Activated naive CD4-positive, alpha-beta T cell treated with anti-CD3 and anti-CD28 coated beads for 36 hours (primary cell): ENCODE measurements at regions not wholly inside any gene's neighbourhood (a gene's known extent, or its start where the extent isn't known, plus 50 kb on each side); places are given as distances from the start of the nearest gene placed in this dataset.

ENCODE experiments used
- CTCF ChIA-PET: fragments of 350-600 bp; sonication (Branson Sonifier 250); formaldehyde crosslinking; loops from one replicate; lab custom pipeline; 2021; ENCODE audit warnings: antibody characterized with exemption; lab: Charles Lee
- DNase-seq: peaks from one replicate; pipeline ENCODE4 v3.0.0-alpha.2; 2020
- H3K27ac Mint-ChIP-seq: one replicate; pipeline ENCODE4 v1.8.0; 2021; ENCODE audit warnings: mild to moderate bottlenecking, mixed read lengths
- H3K27me3 Mint-ChIP-seq: one replicate; pipeline ENCODE4 v1.8.0; 2021; ENCODE audit warnings: low read depth, mixed read lengths
- H3K36me3 Mint-ChIP-seq: one replicate; pipeline ENCODE4 v1.8.0; 2021; ENCODE audit warnings: low read depth, mixed read lengths
- H3K4me1 Mint-ChIP-seq: one replicate; pipeline ENCODE4 v1.8.0; 2021; ENCODE audit warnings: low read depth, mixed read lengths
- H3K4me3 Mint-ChIP-seq: one replicate; pipeline ENCODE4 v1.8.0; 2021; ENCODE audit warnings: mild to moderate bottlenecking, moderate library complexity, mixed read lengths
- H3K9me3 Mint-ChIP-seq: one replicate; pipeline ENCODE4 v1.8.0; 2021; ENCODE audit warnings: mixed read lengths
- intact Hi-C: fragments of 100-400 bp; cut with micrococcal nuclease; formaldehyde crosslinking; loops from one replicate; pipeline ENCODE4 v1.15.1; 2023

DNA sequence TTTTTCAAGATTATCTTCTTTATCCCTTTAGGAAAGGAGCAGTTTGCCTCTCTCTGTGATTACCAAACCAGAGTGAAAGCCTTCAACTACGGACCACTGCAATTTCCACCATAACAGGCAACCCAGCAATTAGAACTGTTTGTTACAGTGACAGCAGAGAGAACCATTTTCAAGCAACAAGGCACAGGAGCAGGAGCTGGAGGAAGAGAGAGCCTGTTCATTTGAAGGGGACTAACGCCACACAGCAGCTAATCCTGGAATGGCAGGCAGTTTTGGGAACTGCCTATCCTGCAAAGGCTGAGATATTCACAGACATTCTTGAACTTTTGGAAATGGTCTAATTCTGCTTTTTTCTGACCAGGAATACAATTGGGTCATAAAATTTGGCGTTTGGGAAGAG lies 1541.9 kb upstream of the PIK3C3 start:
- Mint-ChIP-seq H3K4me1 (no peaks in the 10 kb centered on the region), H3K4me3 (no peak overlapping the region), H3K27ac (no peak overlapping the region), H3K27me3 (no peaks in the 10 kb centered on the region), H3K36me3 (no peaks in the 10 kb centered on the region), H3K9me3 (peaks cover 16% of the 10 kb centered on the region)
- no peak for DNase-seq
- CTCF ChIA-PET, result no interaction called here
- intact Hi-C loops, result no loop called here

DNA sequence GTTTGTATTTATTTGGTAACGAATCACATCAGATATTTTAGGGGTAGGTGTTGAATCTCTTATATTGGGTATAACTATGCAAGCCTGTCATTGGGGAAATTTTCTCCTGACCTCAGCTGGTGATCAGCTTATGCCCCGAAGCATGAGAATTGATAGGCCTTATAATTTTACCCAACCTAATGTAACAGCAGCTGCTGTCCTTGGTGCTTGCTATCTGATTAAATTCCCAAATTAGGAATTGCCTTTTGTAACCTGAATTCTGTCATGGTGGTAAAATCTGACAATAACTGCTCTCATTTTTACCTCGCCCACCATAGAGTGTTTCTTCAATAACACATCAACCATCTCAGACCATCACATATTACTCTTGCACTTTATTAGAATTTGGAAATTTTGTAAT lies 1542.6 kb upstream of the PIK3C3 start:
- DNase-seq, result no peak
- intact Hi-C loops, result no loop called here
- Mint-ChIP-seq H3K4me3 (no peak overlapping the region), H3K9me3 (peaks cover 19% of the 10 kb centered on the region), H3K27ac (no peak overlapping the region), H3K36me3 (no peaks in the 10 kb centered on the region), H3K27me3 (no peaks in the 10 kb centered on the region), H3K4me1 (no peaks in the 10 kb centered on the region)
- CTCF ChIA-PET, result no interaction called here

DNA sequence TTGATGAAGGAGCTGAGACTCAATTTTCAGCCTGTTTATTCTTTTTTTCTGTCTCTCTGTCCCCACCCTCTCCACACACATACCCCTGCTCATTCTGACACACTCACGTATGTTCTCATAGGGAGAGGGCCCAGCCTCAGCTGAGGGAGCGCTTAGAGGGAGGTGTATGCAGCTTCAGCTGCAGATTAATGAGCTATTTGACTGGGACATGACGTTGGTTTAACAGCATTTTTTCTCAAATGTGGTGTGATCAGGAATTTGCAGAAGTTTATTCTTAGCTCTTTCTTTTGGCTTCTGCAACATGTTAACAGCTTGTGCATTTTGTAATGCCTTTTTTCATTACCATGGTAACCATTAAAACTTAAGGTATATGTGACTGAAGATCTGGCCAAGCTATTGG lies 1547.1 kb upstream of the PIK3C3 start:
- DNase-seq, result no peak
- H3K9me3 Mint-ChIP-seq, result peaks cover 17% of the 10 kb centered on the region
- no peak overlapping the region for H3K27ac Mint-ChIP-seq
- H3K27me3 Mint-ChIP-seq, result no peaks in the 10 kb centered on the region
- no peaks in the 10 kb centered on the region for H3K36me3 Mint-ChIP-seq
- intact Hi-C loops, result no loop called here
- CTCF ChIA-PET, result no interaction called here
- H3K4me1 Mint-ChIP-seq, result no peaks in the 10 kb centered on the region
- H3K4me3 Mint-ChIP-seq, result no peak overlapping the region

DNA sequence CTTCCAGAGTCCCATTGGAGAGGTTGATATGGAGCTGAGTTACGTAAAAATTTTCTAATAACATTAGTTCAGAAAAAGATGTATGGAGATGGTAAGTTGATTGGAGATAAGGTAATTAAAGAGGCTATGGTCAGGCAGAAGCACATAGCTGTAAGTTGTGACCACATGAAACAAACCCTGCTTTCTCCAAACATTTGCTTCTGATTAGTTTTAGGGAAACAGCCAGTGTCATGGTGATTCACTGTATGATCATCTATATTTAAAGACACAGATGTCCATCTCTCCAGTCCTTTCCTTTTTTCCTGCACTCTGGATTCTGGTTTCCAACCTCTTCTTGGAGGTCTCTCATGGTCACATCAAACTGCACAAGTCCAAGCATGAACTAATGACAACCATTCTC lies 1550.8 kb upstream of the PIK3C3 start:
- no peak overlapping the region for H3K4me3 Mint-ChIP-seq

DNA sequence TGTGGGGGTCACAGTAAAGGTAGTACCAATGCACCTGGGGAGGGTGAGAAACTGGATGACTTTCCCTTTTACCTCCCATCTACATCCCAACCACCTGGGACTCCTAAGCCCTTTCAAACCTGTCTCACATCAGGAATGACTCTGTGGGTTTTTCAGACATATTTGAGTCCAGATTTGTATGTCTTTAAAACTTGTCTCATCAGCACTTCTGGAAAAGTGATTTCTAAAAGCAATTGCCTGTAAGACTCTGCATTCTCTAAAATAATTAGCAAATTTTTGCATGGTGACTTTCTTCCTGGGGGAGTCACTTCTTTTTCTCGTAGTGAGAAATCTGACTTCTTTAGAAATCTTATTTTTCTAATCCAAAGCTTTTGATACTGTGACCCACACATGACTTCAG lies 1553.0 kb upstream of the PIK3C3 start:
- no peak for DNase-seq
- no peak overlapping the region for H3K27ac Mint-ChIP-seq
- no peaks in the 10 kb centered on the region for H3K27me3 Mint-ChIP-seq
- intact Hi-C loops, result no loop called here
- CTCF ChIA-PET, result no interaction called here
- peaks cover 1% of the 10 kb centered on the region for H3K9me3 Mint-ChIP-seq
- H3K4me1 Mint-ChIP-seq, result no peaks in the 10 kb centered on the region
- H3K36me3 Mint-ChIP-seq, result no peaks in the 10 kb centered on the region
- no peak overlapping the region for H3K4me3 Mint-ChIP-seq

More for the DNA sequence above, 1550.8 kb upstream of the PIK3C3 start:
- H3K27ac Mint-ChIP-seq, result no peak overlapping the region
- H3K9me3 Mint-ChIP-seq, result peaks cover 5% of the 10 kb centered on the region
- DNase-seq, result no peak
- H3K36me3 Mint-ChIP-seq, result no peaks in the 10 kb centered on the region
- no peaks in the 10 kb centered on the region for H3K27me3 Mint-ChIP-seq
- intact Hi-C loops, result no loop called here
- CTCF ChIA-PET, result no interaction called here
- no peaks in the 10 kb centered on the region for H3K4me1 Mint-ChIP-seq

DNA sequence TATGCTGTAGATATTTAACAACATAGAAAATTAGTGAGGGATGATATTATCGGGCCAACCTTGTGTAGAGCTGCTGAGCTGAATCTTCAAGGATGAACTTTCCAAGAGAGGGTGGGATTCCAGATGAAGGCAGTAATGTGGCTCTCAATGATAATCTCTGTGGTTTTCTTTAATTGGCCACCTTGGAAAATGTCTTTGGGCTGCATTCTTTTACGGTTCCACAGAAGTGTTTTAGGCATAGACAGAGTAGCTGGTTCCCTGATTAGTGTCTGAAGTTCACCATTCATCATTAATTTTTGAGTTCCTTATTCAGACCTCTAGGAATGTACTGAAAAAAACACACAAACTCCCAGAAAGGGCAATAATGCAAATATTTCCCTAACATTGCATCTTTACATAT lies 1566.9 kb upstream of the PIK3C3 start:
- H3K27ac Mint-ChIP-seq, result no peak overlapping the region
- no peaks in the 10 kb centered on the region for H3K4me1 Mint-ChIP-seq

DNA sequence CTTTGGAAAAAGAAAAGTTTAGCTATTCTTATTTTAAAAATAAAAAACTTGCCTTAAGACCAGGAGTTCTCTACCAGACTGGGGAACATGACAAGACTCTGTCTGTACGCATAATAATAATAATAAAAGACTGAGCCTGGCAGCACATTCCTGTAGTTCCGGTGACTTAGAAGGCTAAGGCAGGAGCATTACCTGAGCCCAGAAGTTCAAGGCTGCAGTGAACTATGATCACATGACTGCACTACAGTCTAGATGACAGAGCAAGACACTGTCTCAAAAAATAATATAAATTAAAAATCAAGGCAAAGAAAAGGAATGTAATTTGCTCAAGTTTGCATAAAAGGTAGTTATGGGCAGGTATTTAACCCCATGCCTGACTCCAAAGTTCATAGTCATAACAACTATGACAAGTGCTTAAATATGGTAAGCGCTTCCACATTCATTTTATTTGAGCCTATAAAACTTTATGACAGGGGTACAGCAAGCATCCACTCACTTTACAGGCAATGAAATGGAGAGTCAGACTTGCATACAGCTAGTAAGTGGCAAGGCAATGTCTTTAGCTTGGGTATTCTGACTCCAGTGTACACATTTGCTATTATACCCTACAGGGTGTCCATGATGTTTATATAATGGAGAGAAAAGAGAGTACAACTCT lies 1567.8 kb upstream of the PIK3C3 start:
- H3K9me3 Mint-ChIP-seq, result peaks cover 7% of the 10 kb centered on the region
- no peak overlapping the region for H3K27ac Mint-ChIP-seq
- no peaks in the 10 kb centered on the region for H3K4me1 Mint-ChIP-seq
- H3K27me3 Mint-ChIP-seq, result no peaks in the 10 kb centered on the region
- no peaks in the 10 kb centered on the region for H3K36me3 Mint-ChIP-seq
- no peak for DNase-seq
- intact Hi-C loops, result no loop called here
- no peak overlapping the region for H3K4me3 Mint-ChIP-seq
- CTCF ChIA-PET, result no interaction called here

More for the DNA sequence above, 1566.9 kb upstream of the PIK3C3 start:
- H3K36me3 Mint-ChIP-seq, result no peaks in the 10 kb centered on the region
- peaks cover 9% of the 10 kb centered on the region for H3K9me3 Mint-ChIP-seq
- no peak for DNase-seq
- H3K4me3 Mint-ChIP-seq, result no peak overlapping the region
- no peaks in the 10 kb centered on the region for H3K27me3 Mint-ChIP-seq
- intact Hi-C loops, result no loop called here
- CTCF ChIA-PET, result no interaction called here

DNA sequence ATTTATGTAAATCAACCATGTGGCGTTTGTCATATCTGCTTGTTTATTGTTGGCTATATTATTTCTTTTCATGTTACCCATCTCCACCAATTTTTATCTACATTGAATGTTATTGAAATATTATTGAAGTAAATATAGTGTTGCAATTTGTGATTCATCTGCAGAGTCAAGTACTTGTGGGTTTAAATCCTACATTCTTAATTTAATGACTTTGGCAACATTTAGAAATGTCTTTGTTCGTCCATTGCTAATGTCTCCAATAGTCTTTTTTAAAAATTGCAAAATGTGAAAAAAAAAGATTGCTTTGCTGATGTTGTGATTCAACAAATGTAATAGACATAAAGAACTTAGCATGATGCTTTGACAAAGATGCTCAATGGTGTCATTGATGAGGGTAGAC lies 1572.8 kb upstream of the PIK3C3 start:
- Mint-ChIP-seq H3K36me3 (no peaks in the 10 kb centered on the region), H3K27me3 (no peaks in the 10 kb centered on the region), H3K27ac (no peak overlapping the region), H3K9me3 (peaks cover 1% of the 10 kb centered on the region), H3K4me1 (no peaks in the 10 kb centered on the region), H3K4me3 (no peak overlapping the region)
- CTCF ChIA-PET, result no interaction called here
- intact Hi-C loops, result no loop called here
- DNase-seq, result no peak

DNA sequence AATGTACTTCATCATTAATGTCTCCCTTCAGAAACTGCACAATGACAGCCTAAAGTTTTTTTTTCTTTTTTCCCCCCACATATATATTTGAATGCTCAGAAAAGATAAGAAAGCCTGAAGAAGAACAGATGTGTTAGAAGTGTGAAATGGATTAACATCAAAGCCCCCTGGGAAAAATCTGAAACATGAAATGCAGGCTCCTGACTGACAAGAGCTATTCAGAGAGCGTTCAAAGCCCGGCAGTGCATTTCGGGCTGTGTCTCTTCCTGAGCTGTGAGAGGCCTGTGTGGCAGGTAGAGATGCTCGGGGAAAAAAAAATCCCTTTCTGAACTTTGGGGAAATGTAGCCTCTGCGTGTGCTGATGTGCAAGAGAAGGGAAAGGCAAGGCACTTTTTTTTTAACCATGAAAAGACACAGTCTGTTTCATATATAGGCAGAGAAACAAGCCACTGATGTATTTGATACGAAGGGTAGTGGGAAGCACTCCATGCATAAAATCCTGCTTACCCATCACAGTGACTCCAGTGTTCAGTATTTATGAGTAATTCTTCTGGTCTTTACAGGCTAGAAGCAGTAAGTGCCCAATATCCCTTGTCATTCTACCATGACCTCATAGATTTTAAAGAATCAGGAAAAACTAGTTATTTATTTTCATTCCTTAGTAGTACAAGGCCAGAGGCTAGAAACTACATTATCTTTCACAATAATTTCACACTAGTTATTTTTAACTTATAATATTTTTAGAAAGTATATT lies 1574.2 kb upstream of the PIK3C3 start:
- Mint-ChIP-seq H3K27ac (no peak overlapping the region), H3K36me3 (no peaks in the 10 kb centered on the region), H3K4me3 (no peak overlapping the region), H3K27me3 (no peaks in the 10 kb centered on the region), H3K9me3 (peaks cover 1% of the 10 kb centered on the region), H3K4me1 (no peaks in the 10 kb centered on the region)
- DNase-seq, result no peak
- intact Hi-C loops, result no loop called here
- CTCF ChIA-PET, result interaction anchor here (0.6 kb wide), 1 partner anchor 336 kb away, joined by 4 read pairs; no protein-coding TSS in a partner anchor

DNA sequence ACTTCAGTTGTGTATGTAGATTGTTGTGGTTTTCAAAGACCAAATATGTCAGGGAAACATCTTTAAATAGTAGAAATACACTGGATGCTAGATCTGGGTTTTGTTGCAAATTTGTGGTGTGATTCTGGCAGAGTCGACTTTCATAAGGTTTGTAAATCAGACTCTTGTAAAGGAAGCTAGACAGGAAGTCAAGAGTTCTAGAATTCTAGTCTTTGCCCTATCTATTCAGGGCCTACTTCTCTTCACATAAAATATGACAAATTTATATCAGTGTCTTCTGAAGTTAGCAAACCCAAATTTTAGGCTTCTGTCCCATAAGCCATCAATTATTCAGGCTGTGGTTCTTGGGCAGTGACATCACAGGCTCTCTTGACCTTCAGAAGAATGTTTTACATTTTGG lies 1579.2 kb upstream of the PIK3C3 start:
- Mint-ChIP-seq H3K4me1 (no peaks in the 10 kb centered on the region), H3K27me3 (no peaks in the 10 kb centered on the region), H3K36me3 (no peaks in the 10 kb centered on the region), H3K9me3 (no peaks in the 10 kb centered on the region), H3K4me3 (no peak overlapping the region), H3K27ac (no peak overlapping the region)
- CTCF ChIA-PET, result no interaction called here
- intact Hi-C loops, result no loop called here
- DNase-seq, result no peak

DNA sequence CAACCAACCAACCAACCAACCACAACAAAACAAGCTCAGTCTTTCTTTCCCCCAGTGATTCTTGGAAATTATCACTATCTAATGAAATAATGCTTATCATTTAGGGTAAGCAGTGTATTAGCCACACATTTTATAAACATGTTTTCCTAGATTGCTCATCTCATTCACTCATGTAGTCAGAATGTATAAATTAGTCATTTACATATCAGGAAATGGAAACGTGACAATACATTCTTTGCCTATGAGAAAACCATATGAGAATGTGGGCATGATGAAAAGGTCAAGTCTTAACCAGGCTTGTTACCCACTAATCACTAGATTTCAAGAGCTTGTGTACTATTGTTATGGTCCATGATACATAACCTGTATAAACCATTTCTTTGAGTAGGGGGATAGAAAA lies 1583.4 kb upstream of the PIK3C3 start:
- peaks cover 3% of the 10 kb centered on the region for H3K9me3 Mint-ChIP-seq
- no peaks in the 10 kb centered on the region for H3K4me1 Mint-ChIP-seq
- CTCF ChIA-PET, result no interaction called here
- intact Hi-C loops, result no loop called here
- no peaks in the 10 kb centered on the region for H3K27me3 Mint-ChIP-seq
- no peak overlapping the region for H3K4me3 Mint-ChIP-seq
- H3K27ac Mint-ChIP-seq, result no peak overlapping the region
- DNase-seq, result no peak
- no peaks in the 10 kb centered on the region for H3K36me3 Mint-ChIP-seq

DNA sequence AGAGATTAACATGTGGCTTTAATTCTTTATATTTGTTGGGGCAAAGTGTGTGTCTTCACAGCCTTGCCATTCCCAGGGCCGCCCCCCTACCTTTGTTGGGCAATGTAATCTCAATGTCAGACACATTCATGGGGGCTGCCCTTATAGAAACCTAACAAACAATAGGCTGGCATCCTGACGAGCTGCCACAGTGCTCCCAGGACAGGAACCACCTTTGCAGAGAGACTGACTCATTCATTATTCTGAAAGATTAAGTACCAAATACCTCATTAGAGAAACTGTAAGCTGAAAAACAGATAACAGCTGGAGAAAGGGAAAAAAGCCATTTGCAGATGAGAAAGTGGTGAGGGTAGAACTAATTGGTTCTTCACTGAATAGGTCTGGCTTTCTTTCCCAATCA lies 1587.5 kb upstream of the PIK3C3 start:
- CTCF ChIA-PET, result no interaction called here
- intact Hi-C loops, result no loop called here
- Mint-ChIP-seq H3K9me3 (peaks cover 6% of the 10 kb centered on the region), H3K4me3 (no peak overlapping the region), H3K27me3 (no peaks in the 10 kb centered on the region), H3K4me1 (no peaks in the 10 kb centered on the region), H3K36me3 (no peaks in the 10 kb centered on the region), H3K27ac (no peak overlapping the region)
- no peak for DNase-seq

DNA sequence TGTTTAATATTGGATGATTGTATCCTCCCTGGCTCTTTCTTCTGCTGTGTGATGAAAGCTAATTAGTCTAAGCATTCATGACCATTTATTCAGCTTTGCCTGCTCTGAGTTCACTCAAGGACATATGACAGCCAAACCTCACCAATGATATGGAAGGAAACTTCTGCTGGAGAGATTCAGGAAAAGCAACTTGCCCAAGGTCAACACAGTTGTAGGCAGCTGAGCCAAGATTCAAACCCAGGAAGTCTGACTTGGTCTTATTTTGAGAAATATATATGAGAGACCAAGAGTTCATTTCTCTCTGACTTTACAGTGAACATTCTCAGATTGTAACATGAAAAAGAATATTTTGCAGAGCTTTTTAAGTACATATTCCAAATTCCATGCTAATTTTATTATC lies 1588.5 kb upstream of the PIK3C3 start:
- intact Hi-C loops, result no loop called here
- Mint-ChIP-seq H3K4me1 (no peaks in the 10 kb centered on the region), H3K4me3 (no peak overlapping the region), H3K9me3 (peaks cover 6% of the 10 kb centered on the region), H3K36me3 (no peaks in the 10 kb centered on the region), H3K27me3 (no peaks in the 10 kb centered on the region), H3K27ac (no peak overlapping the region)
- CTCF ChIA-PET, result no interaction called here
- no peak for DNase-seq
